Neural progenitor cell (in vitro differentiated cells): ENCODE measurements at regions not wholly inside any gene's neighbourhood (a gene's known extent, or its start where the extent isn't known, plus 50 kb on each side); places are given as distances from the start of the nearest gene placed in this dataset.

Source experiments
- DNase-seq: peaks from one replicate; pipeline ENCODE4 v3.0.0-alpha.2; 2016; ENCODE audit warnings: low spot score
- H2AFZ ChIP-seq: fragments of 200-600 bp; sonication (generic); replicated peaks from 2 replicates; pipeline ENCODE4 v1.6.1; 2016; ENCODE audit warnings: antibody characterized with exemption
- H3F3A ChIP-seq: fragments of 200-600 bp; sonication (generic); 2 replicates; pipeline ENCODE4 v1.6.1; 2016; ENCODE audit warnings: antibody characterized with exemption, low read depth
- H3K27ac ChIP-seq: fragments of 200-600 bp; sonication (generic); 2 replicates; pipeline ENCODE4 v1.5.1; 2016; ENCODE audit warnings: mild to moderate bottlenecking
- H3K27me3 ChIP-seq: fragments of 200-600 bp; sonication (generic); 2 replicates; pipeline ENCODE4 v1.6.1; 2016; ENCODE audit warnings: mild to moderate bottlenecking, moderate library complexity
- H3K36me3 ChIP-seq: fragments of 200-600 bp; sonication (generic); 2 replicates; pipeline ENCODE4 v1.5.1; 2016
- H3K4me1 ChIP-seq: fragments of 200-600 bp; sonication (generic); 2 replicates; pipeline ENCODE4 v1.6.1; 2016; ENCODE audit warnings: mixed run types
- H3K4me2 ChIP-seq: fragments of 200-600 bp; sonication (generic); 2 replicates; pipeline ENCODE4 v1.6.1; 2016
- H3K4me3 ChIP-seq: fragments of 200-600 bp; sonication (generic); 2 replicates; pipeline ENCODE4 v1.5.1; 2016
- H3K79me2 ChIP-seq: fragments of 200-600 bp; sonication (generic); 2 replicates; pipeline ENCODE4 v1.6.1; 2016; ENCODE audit warnings: low read depth
- H3K9ac ChIP-seq: fragments of 200-600 bp; sonication (generic); 2 replicates; pipeline ENCODE4 v1.6.1; 2016
- H3K9me3 ChIP-seq: fragments of 200-600 bp; sonication (generic); 2 replicates; pipeline ENCODE4 v1.5.1; 2016; ENCODE audit warnings: low read depth
- H4K20me1 ChIP-seq: fragments of 200-600 bp; sonication (generic); 2 replicates; pipeline ENCODE4 v1.6.1; 2016; ENCODE audit warnings: low read depth
- H3K27ac Mint-ChIP-seq: 3 replicates; pipeline ENCODE4 v1.8.0; 2021; ENCODE audit warnings: mixed read lengths
- H3K27me3 Mint-ChIP-seq: 2 replicates; pipeline ENCODE4 v1.8.0; 2022; ENCODE audit warnings: low read depth, mild to moderate bottlenecking, inconsistent platforms, moderate library complexity, mixed read lengths; ENCODE audit not compliant: insufficient read depth
- H3K36me3 Mint-ChIP-seq: 3 replicates; pipeline ENCODE4 v1.8.0; 2021; ENCODE audit warnings: mixed read lengths
- H3K4me1 Mint-ChIP-seq: 3 replicates; pipeline ENCODE4 v1.8.0; 2021; ENCODE audit warnings: mixed read lengths
- H3K4me3 Mint-ChIP-seq: 3 replicates; pipeline ENCODE4 v1.8.0; 2021; ENCODE audit warnings: mild to moderate bottlenecking, moderate library complexity, mixed read lengths
- H3K9me3 Mint-ChIP-seq: 3 replicates; pipeline ENCODE4 v1.8.0; 2020; ENCODE audit warnings: mixed read lengths
- EZH2 ChIP-seq: fragments of 200-600 bp; sonication (generic); IDR thresholded peaks from 2 replicates; pipeline ENCODE4 v1.6.1; 2017; ENCODE audit warnings: antibody characterized with exemption, mild to moderate bottlenecking, moderate library complexity
- EZH2phosphoT487 ChIP-seq: fragments of 200-600 bp; sonication (generic); IDR thresholded peaks from 2 replicates; pipeline ENCODE4 v1.6.1; 2017; ENCODE audit warnings: antibody characterized with exemption
- TF ChIP-seq, protein P1 (sequence below): fragments of 200-600 bp; sonication (generic); IDR thresholded peaks from 2 replicates; pipeline ENCODE4 v1.5.1; 2017; ENCODE audit warnings: antibody characterized with exemption, mild to moderate bottlenecking

- Histone ChIP-seq H3K4me1 (peaks cover 5% of the 10 kb centered on the region), H2AFZ (no peak overlapping the region), H3F3A (no peaks in the 10 kb centered on the region), H3K27ac (no peak overlapping the region), H3K27me3 (no peaks in the 10 kb centered on the region), H3K79me2 (no peaks in the 10 kb centered on the region), H4K20me1 (no peaks in the 10 kb centered on the region), H3K4me3 (no peak overlapping the region), H3K4me2 (no peak overlapping the region), H3K36me3 (no peaks in the 10 kb centered on the region), H3K9me3 (no peaks in the 10 kb centered on the region), H3K9ac (no peak overlapping the region)
- H3K4me3 Mint-ChIP-seq: no peak overlapping the region
- peaks cover 29% of the 10 kb centered on the region for H3K4me1 Mint-ChIP-seq
- no peaks in the 10 kb centered on the region for H3K9me3 Mint-ChIP-seq
- no peaks in the 10 kb centered on the region for H3K36me3 Mint-ChIP-seq
- TF ChIP-seq EZH2phosphoT487 (no peak), EZH2 (no peak)
- TF ChIP-seq, protein P1, sequence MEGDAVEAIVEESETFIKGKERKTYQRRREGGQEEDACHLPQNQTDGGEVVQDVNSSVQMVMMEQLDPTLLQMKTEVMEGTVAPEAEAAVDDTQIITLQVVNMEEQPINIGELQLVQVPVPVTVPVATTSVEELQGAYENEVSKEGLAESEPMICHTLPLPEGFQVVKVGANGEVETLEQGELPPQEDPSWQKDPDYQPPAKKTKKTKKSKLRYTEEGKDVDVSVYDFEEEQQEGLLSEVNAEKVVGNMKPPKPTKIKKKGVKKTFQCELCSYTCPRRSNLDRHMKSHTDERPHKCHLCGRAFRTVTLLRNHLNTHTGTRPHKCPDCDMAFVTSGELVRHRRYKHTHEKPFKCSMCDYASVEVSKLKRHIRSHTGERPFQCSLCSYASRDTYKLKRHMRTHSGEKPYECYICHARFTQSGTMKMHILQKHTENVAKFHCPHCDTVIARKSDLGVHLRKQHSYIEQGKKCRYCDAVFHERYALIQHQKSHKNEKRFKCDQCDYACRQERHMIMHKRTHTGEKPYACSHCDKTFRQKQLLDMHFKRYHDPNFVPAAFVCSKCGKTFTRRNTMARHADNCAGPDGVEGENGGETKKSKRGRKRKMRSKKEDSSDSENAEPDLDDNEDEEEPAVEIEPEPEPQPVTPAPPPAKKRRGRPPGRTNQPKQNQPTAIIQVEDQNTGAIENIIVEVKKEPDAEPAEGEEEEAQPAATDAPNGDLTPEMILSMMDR: no peak
- peaks cover 3% of the 10 kb centered on the region for H3K27me3 Mint-ChIP-seq
- no peak for DNase-seq
- no peak overlapping the region for H3K27ac Mint-ChIP-seq
Observed at GRCh38 chr2:236889791-236890704, 195.6 kb upstream of the COPS8 start.

DNA sequence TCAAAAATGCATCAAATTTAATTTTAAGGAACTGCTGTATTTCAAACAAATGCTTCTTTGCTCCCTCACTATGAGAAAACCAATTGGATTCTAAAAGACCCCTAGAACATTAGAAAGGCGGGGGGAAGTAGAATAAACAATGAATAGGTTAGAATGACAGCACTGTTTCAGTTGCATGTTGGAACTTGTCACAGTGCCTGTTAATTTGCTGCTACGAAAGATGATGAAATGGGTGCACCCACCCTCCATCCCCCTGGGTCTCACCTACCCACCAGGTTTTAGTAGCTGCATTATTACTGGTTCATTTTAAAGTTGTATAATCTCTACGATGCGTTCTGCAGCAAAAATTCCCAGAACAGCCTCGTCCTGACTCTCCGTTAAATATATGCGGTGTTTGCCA is 193.0 kb upstream of the COPS8 start:
- Histone ChIP-seq H4K20me1 (no peaks in the 10 kb centered on the region), H3K36me3 (no peaks in the 10 kb centered on the region), H3K4me1 (peaks cover 5% of the 10 kb centered on the region), H3K9me3 (no peaks in the 10 kb centered on the region), H3K4me3 (no peak overlapping the region), H3K79me2 (no peaks in the 10 kb centered on the region), H3K9ac (no peak overlapping the region), H3K4me2 (no peak overlapping the region), H3K27ac (no peak overlapping the region), H3F3A (no peaks in the 10 kb centered on the region), H2AFZ (peak overlapping the region; percentile 60), H3K27me3 (no peaks in the 10 kb centered on the region)
- Mint-ChIP-seq H3K9me3 (no peaks in the 10 kb centered on the region), H3K4me3 (no peak overlapping the region), H3K27me3 (peaks cover 3% of the 10 kb centered on the region), H3K36me3 (no peaks in the 10 kb centered on the region), H3K27ac (no peak overlapping the region), H3K4me1 (peaks cover 29% of the 10 kb centered on the region)
- DNase-seq: no peak
- no peak for TF ChIP-seq EZH2phosphoT487
- no peak for TF ChIP-seq EZH2
- TF ChIP-seq, protein P1: no peak

- Mint-ChIP-seq H3K27ac (no peak overlapping the region), H3K9me3 (no peaks in the 10 kb centered on the region), H3K27me3 (no peaks in the 10 kb centered on the region), H3K4me3 (no peak overlapping the region), H3K36me3 (no peaks in the 10 kb centered on the region), H3K4me1 (peaks cover 30% of the 10 kb centered on the region)
- Histone ChIP-seq H3F3A (no peaks in the 10 kb centered on the region), H3K27me3 (no peaks in the 10 kb centered on the region), H3K4me3 (no peak overlapping the region), H3K4me1 (peaks cover 6% of the 10 kb centered on the region), H3K36me3 (no peaks in the 10 kb centered on the region), H3K27ac (no peak overlapping the region), H3K79me2 (no peaks in the 10 kb centered on the region), H3K9ac (no peak overlapping the region), H4K20me1 (no peaks in the 10 kb centered on the region), H3K4me2 (no peak overlapping the region), H3K9me3 (no peaks in the 10 kb centered on the region), H2AFZ (no peak overlapping the region)
- TF ChIP-seq EZH2phosphoT487 (no peak), EZH2 (no peak)
- TF ChIP-seq, protein P1: no peak
- DNase-seq: no peak
Observed at GRCh38 chr2:236894791-236895190, 190.9 kb upstream of the COPS8 start.
